T-helper 2 cell (primary cell): ENCODE measurements at regions not wholly inside any gene's neighbourhood (a gene's known extent, or its start where the extent isn't known, plus 50 kb on each side); places are given as distances from the start of the nearest gene placed in this dataset.

Source experiments
- DNase-seq, 5 experiments: peaks; one replicate each; pipeline versions ENCODE4 v3.0.0 to v3.0.0-alpha.2; 2012 to 2022

DNA sequence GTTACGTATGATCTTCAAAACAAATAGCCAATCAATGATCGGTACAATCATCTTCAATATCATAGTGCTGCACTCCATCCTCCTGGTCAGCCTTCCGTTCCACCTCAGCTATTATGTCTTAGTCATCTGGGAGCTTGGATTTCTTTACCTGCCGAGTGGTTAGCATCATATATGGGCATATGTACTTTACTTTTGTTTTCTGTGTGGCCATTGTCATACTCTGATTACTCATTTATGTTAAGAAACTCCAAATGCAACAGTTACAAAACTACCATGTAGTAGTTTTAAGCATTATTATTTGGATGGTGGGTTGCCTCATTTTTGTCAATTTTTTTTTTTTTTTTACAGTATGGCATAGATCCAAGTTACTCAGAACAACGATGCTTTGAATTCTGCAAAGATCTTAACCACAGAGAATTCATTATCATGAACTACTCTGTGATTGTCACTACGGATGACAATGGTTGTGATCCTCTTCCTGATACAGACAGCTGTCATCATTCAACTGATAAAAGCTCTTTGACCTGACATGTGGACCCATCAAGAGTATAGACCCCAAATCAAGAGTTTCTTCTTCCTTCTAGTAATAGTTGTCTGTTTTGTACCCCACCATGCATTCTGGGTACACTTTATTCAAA is 52.1 kb upstream of the NME8 start:
- peak in 1 of 5 experiments; percentile 4 for DNase-seq
